Mammary epithelial cell (primary cell): ENCODE measurements at regions not wholly inside any gene's neighbourhood (a gene's known extent, or its start where the extent isn't known, plus 50 kb on each side); places are given as distances from the start of the nearest gene placed in this dataset.

Experiments used
- EZH2 ChIP-seq: IDR thresholded peaks from 2 replicates; pipeline ENCODE4 v1.6.1; 2012; ENCODE audit warnings: low read length, inconsistent platforms, borderline replicate concordance
- TF ChIP-seq, protein P1 (sequence below), 2 donors: IDR thresholded peaks in 1 of 2; conservative IDR thresholded peaks in 1 of 2; 2 replicates each; pipeline ENCODE4 v1.5.1; 2011 to 2012; ENCODE audit warnings: inconsistent platforms in 2 of 2, low read length in 2 of 2, mild to moderate bottlenecking in 2 of 2, control low read depth in 1 of 2, low read depth in 1 of 2; ENCODE audit not compliant: insufficient read depth in 1 of 2; ENCODE audit errors: extremely low read depth in 1 of 2

- TF ChIP-seq EZH2, result no peak
- TF ChIP-seq, protein P1, sequence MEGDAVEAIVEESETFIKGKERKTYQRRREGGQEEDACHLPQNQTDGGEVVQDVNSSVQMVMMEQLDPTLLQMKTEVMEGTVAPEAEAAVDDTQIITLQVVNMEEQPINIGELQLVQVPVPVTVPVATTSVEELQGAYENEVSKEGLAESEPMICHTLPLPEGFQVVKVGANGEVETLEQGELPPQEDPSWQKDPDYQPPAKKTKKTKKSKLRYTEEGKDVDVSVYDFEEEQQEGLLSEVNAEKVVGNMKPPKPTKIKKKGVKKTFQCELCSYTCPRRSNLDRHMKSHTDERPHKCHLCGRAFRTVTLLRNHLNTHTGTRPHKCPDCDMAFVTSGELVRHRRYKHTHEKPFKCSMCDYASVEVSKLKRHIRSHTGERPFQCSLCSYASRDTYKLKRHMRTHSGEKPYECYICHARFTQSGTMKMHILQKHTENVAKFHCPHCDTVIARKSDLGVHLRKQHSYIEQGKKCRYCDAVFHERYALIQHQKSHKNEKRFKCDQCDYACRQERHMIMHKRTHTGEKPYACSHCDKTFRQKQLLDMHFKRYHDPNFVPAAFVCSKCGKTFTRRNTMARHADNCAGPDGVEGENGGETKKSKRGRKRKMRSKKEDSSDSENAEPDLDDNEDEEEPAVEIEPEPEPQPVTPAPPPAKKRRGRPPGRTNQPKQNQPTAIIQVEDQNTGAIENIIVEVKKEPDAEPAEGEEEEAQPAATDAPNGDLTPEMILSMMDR (conservative IDR thresholded peaks at IDR 0.05 in 1 of 2, IDR thresholded peaks at IDR 0.05 in 1 of 2; ENCODE audit: extremely low read depth in 1 of 2, insufficient read depth in 1 of 2, low read depth in 1 of 2, low read length in 2 of 2), result no peak
These were observed 1054.8 kb upstream of the B3GALT2 start for GRCh38 chr1:194241215-194241614.
